OCI-LY7 (cell line): ENCODE measurements at regions not wholly inside any gene's neighbourhood (a gene's known extent, or its start where the extent isn't known, plus 50 kb on each side); places are given as distances from the start of the nearest gene placed in this dataset.

Experiments
- BruUV-seq: library from RNA; stranded (reverse); fragments of 400-500 nt; replicated peaks from 2 replicates; lab custom pipeline; 2021; lab: Mats Ljungman, UMichigan
- CTCF ChIA-PET: fragments of 300-600 bp; sonication (Branson Sonifier 250); formaldehyde crosslinking; loops from one replicate; lab custom pipeline; 2022; ENCODE audit warnings: antibody characterized with exemption; ENCODE audit not compliant: unreplicated experiment; lab: Charles Lee
- POLR2A ChIA-PET: fragments of 300-600 bp; sonication (Branson Sonifier 250); formaldehyde crosslinking; loops from one replicate; lab custom pipeline; 2022; ENCODE audit warnings: antibody characterized with exemption; lab: Charles Lee
- DNase-seq: peaks from one replicate; pipeline ENCODE4 v3.0.0-alpha.2; 2015; ENCODE audit warnings: low spot score
- H2AFZ ChIP-seq: fragments of 200-600 bp; sonication (generic), shearing (Covaris generic); 2 replicates; pipeline ENCODE4 v1.6.1; 2014; ENCODE audit warnings: mild to moderate bottlenecking, antibody characterized with exemption, low read length, moderate library complexity
- H3K27ac ChIP-seq: fragments of 200-600 bp; sonication (generic); 2 replicates; pipeline ENCODE4 v1.5.1; 2014; ENCODE audit warnings: mixed run types, low read depth, mild to moderate bottlenecking, moderate library complexity, low read length, inconsistent platforms; ENCODE audit not compliant: poor library complexity, severe bottlenecking
- H3K36me3 ChIP-seq: fragments of 200-600 bp; sonication (generic); 2 replicates; pipeline ENCODE4 v1.6.1; 2014; ENCODE audit warnings: mild to moderate bottlenecking, antibody characterized with exemption, low read length, moderate library complexity, mixed read lengths; ENCODE audit not compliant: insufficient read depth
- H3K4me1 ChIP-seq: fragments of 200-600 bp; sonication (generic); 2 replicates; pipeline ENCODE4 v1.5.1; 2014; ENCODE audit warnings: mild to moderate bottlenecking, low read length; ENCODE audit not compliant: insufficient read depth, poor library complexity, severe bottlenecking
- H3K4me2 ChIP-seq: fragments of 200-600 bp; sonication (generic); 2 replicates; pipeline ENCODE4 v1.6.1; 2014; ENCODE audit warnings: mild to moderate bottlenecking, low read length
- H3K4me3 ChIP-seq: fragments of 200-600 bp; sonication (generic); 2 replicates; pipeline ENCODE4 v1.5.1; 2014; ENCODE audit warnings: mild to moderate bottlenecking, low read depth, low read length; ENCODE audit not compliant: poor library complexity, severe bottlenecking
- H3K79me2 ChIP-seq: fragments of 200-600 bp; sonication (generic); 2 replicates; pipeline ENCODE4 v1.6.1; 2016; ENCODE audit warnings: low read depth, mild to moderate bottlenecking, low read length, moderate library complexity, mixed read lengths; ENCODE audit not compliant: insufficient read depth
- H3K9me2 ChIP-seq: fragments of 200-600 bp; sonication (generic); 2 replicates; pipeline ENCODE4 v1.6.1; 2016; ENCODE audit warnings: mild to moderate bottlenecking, low read length, mixed read lengths; ENCODE audit not compliant: insufficient read depth
- H3K9me3 ChIP-seq: fragments of 200-600 bp; sonication (generic); 2 replicates; pipeline ENCODE4 v1.6.1; 2014; ENCODE audit warnings: mild to moderate bottlenecking, mixed run types, low read length, mixed read lengths
- H4K20me1 ChIP-seq: fragments of 200-600 bp; sonication (generic); 2 replicates; pipeline ENCODE4 v1.6.1; 2014; ENCODE audit warnings: mild to moderate bottlenecking, antibody characterized with exemption, low read length, moderate library complexity, mixed read lengths; ENCODE audit not compliant: insufficient read depth
- CTCF ChIP-seq: fragments of 200-600 bp; sonication (generic); conservative IDR thresholded peaks from 2 replicates; pipeline ENCODE4 v1.5.1; 2014; ENCODE audit warnings: mild to moderate bottlenecking, antibody characterized with exemption, low read length, moderate library complexity, mixed read lengths
- EZH2phosphoT487 ChIP-seq: fragments of 200-600 bp; sonication (generic); IDR thresholded peaks from 2 replicates; pipeline ENCODE4 v1.6.1; 2018; ENCODE audit warnings: low read depth, borderline replicate concordance, mild to moderate bottlenecking, mixed run types, antibody characterized with exemption, low read length, moderate library complexity, mixed read lengths
- intact Hi-C: fragments of 100-400 bp; cut with micrococcal nuclease; formaldehyde crosslinking; loops from one replicate; pipeline ENCODE4 v1.10.0; 2022; ENCODE audit not compliant: unreplicated experiment

GRCh38 chr1:116287341-116288200 is 85.5 kb upstream of the ATP1A1 start:
- intact Hi-C loops: no loop called here

GRCh38 chr1:116288201-116288598 is 84.8 kb upstream of the ATP1A1 start:
- peak; percentile 80 for DNase-seq
- ChIA-PET CTCF (no interaction called here), POLR2A (interaction anchor here (1.3 kb wide), 1 partner anchor 12 kb away, joined by 3 read pairs; no protein-coding TSS in a partner anchor)
- H3K9me2 ChIP-seq: no peaks in the 10 kb centered on the region
- no peaks in the 10 kb centered on the region for H3K79me2 ChIP-seq
- H4K20me1 ChIP-seq: no peaks in the 10 kb centered on the region
- peak overlapping the region; percentile 76; the same call in 1 of the 2 replicates for H2AFZ ChIP-seq
- TF ChIP-seq EZH2phosphoT487: no peak
- no peak for TF ChIP-seq CTCF
- no peaks in the 10 kb centered on the region for H3K36me3 ChIP-seq
- H3K9me3 ChIP-seq: no peaks in the 10 kb centered on the region
- peak overlapping the region; percentile 66 for H3K4me2 ChIP-seq
- intact Hi-C loops: no loop called here
- H3K4me3 ChIP-seq: peak overlapping the region; percentile 24
- no TSS peak for BruUV-seq
- H3K4me1 ChIP-seq: peaks cover 35% of the 10 kb centered on the region
- peak overlapping the region; percentile 62 for H3K27ac ChIP-seq

More at GRCh38 chr1:116287341-116288200, 85.5 kb upstream of the ATP1A1 start:
- no peaks in the 10 kb centered on the region for H3K79me2 ChIP-seq
- ChIA-PET POLR2A (interaction anchor here (1.3 kb wide), 1 partner anchor 12 kb away, joined by 3 read pairs; no protein-coding TSS in a partner anchor), CTCF (no interaction called here)
- DNase-seq: no peak
- TF ChIP-seq EZH2phosphoT487 (no peak), CTCF (no peak)
- no TSS peak for BruUV-seq
- H2AFZ ChIP-seq: peak overlapping the region; percentile 76; the same call in 1 of the 2 replicates
- 0 out of 2 replicates have a peak, but pooled peaks cover 3% of the 10 kb centered on the region for H3K9me3 ChIP-seq
- H4K20me1 ChIP-seq: no peaks in the 10 kb centered on the region
- peak overlapping the region; percentile 66 for H3K4me2 ChIP-seq
- peaks cover 35% of the 10 kb centered on the region for H3K4me1 ChIP-seq
- H3K4me3 ChIP-seq: peak overlapping the region; percentile 24
- H3K27ac ChIP-seq: peak overlapping the region; percentile 62
- no peaks in the 10 kb centered on the region for H3K36me3 ChIP-seq
- H3K9me2 ChIP-seq: no peaks in the 10 kb centered on the region
